Activated naive CD4-positive, alpha-beta T cell treated with anti-CD3 and anti-CD28 coated beads, Interleukin-2, amount 50 U/mL, for 24 hours (primary cell): ENCODE measurements at regions not wholly inside any gene's neighbourhood (a gene's known extent, or its start where the extent isn't known, plus 50 kb on each side); places are given as distances from the start of the nearest gene placed in this dataset.

Experiments
- H3K27ac Mint-ChIP-seq: one replicate; pipeline ENCODE4 v1.8.0; 2021; ENCODE audit warnings: mild to moderate bottlenecking, mixed read lengths
- H3K27me3 Mint-ChIP-seq: one replicate; pipeline ENCODE4 v1.8.0; 2021; ENCODE audit warnings: mixed read lengths
- H3K36me3 Mint-ChIP-seq: one replicate; pipeline ENCODE4 v1.8.0; 2021; ENCODE audit warnings: mixed read lengths
- H3K4me1 Mint-ChIP-seq: one replicate; pipeline ENCODE4 v1.8.0; 2021; ENCODE audit warnings: mixed read lengths
- H3K4me3 Mint-ChIP-seq: one replicate; pipeline ENCODE4 v1.8.0; 2021; ENCODE audit warnings: mild to moderate bottlenecking, mixed read lengths
- H3K9me3 Mint-ChIP-seq: one replicate; pipeline ENCODE4 v1.8.0; 2021; ENCODE audit warnings: mixed read lengths

GRCh38 chr10:128996092-128996491 is 470.9 kb upstream of the MGMT start:
- H3K9me3 Mint-ChIP-seq, result no peaks in the 10 kb centered on the region
- H3K4me1 Mint-ChIP-seq, result peaks cover 3% of the 10 kb centered on the region
- no peak overlapping the region for H3K27ac Mint-ChIP-seq
- no peak overlapping the region for H3K4me3 Mint-ChIP-seq
- no peaks in the 10 kb centered on the region for H3K36me3 Mint-ChIP-seq
- no peaks in the 10 kb centered on the region for H3K27me3 Mint-ChIP-seq

GRCh38 chr10:128998101-128998805 is 468.8 kb upstream of the MGMT start:
- Mint-ChIP-seq H3K4me3 (no peak overlapping the region), H3K36me3 (no peaks in the 10 kb centered on the region), H3K4me1 (peaks cover 3% of the 10 kb centered on the region), H3K9me3 (no peaks in the 10 kb centered on the region), H3K27me3 (no peaks in the 10 kb centered on the region), H3K27ac (no peak overlapping the region)

GRCh38 chr10:129004398-129004797 is 462.6 kb upstream of the MGMT start:
- no peak overlapping the region for H3K4me3 Mint-ChIP-seq
- H3K4me1 Mint-ChIP-seq, result no peaks in the 10 kb centered on the region
- no peaks in the 10 kb centered on the region for H3K36me3 Mint-ChIP-seq
- H3K9me3 Mint-ChIP-seq, result peaks cover 7% of the 10 kb centered on the region
- peaks cover 3% of the 10 kb centered on the region for H3K27me3 Mint-ChIP-seq
- H3K27ac Mint-ChIP-seq, result no peak overlapping the region

DNA sequence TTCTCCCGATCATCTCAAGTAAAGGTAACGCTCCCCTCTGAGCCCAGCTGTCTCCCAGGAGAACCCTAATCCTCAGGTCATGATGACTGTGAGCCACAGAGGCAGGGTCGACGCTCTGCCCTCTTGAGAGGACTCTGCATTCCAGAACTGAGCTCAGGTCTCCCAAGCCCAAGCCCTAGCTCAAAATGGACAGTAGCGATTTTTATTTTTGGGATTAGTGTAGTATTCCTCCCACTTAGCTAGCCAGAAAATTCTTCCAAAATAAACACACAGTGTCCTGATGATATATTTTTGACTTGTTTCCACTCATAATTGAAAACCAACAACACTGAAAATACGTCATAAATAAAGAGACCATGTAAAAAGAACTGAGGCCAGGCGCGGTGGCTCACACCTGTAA is 462.0 kb upstream of the MGMT start:
- Mint-ChIP-seq H3K9me3 (peaks cover 10% of the 10 kb centered on the region), H3K4me1 (no peaks in the 10 kb centered on the region), H3K27me3 (peaks cover 4% of the 10 kb centered on the region), H3K36me3 (no peaks in the 10 kb centered on the region), H3K4me3 (no peak overlapping the region), H3K27ac (no peak overlapping the region)

- Mint-ChIP-seq H3K27ac (no peak overlapping the region), H3K36me3 (no peaks in the 10 kb centered on the region), H3K9me3 (peaks cover 10% of the 10 kb centered on the region), H3K4me3 (no peak overlapping the region), H3K27me3 (peaks cover 4% of the 10 kb centered on the region), H3K4me1 (no peaks in the 10 kb centered on the region)
These were observed 461.2 kb upstream of the MGMT start for GRCh38 chr10:129005804-129006203.

- H3K36me3 Mint-ChIP-seq, result no peaks in the 10 kb centered on the region
- H3K4me3 Mint-ChIP-seq, result no peak overlapping the region
- no peaks in the 10 kb centered on the region for H3K4me1 Mint-ChIP-seq
- no peak overlapping the region for H3K27ac Mint-ChIP-seq
- no peaks in the 10 kb centered on the region for H3K9me3 Mint-ChIP-seq
- H3K27me3 Mint-ChIP-seq, result no peaks in the 10 kb centered on the region
These were observed 448.5 kb upstream of the MGMT start for GRCh38 chr10:129018511-129018910.

GRCh38 chr10:129020651-129021330 is 446.2 kb upstream of the MGMT start:
- H3K4me1 Mint-ChIP-seq, result no peaks in the 10 kb centered on the region
- no peaks in the 10 kb centered on the region for H3K9me3 Mint-ChIP-seq
- H3K36me3 Mint-ChIP-seq, result no peaks in the 10 kb centered on the region
- H3K27me3 Mint-ChIP-seq, result no peaks in the 10 kb centered on the region
- no peak overlapping the region for H3K4me3 Mint-ChIP-seq
- no peak overlapping the region for H3K27ac Mint-ChIP-seq

DNA sequence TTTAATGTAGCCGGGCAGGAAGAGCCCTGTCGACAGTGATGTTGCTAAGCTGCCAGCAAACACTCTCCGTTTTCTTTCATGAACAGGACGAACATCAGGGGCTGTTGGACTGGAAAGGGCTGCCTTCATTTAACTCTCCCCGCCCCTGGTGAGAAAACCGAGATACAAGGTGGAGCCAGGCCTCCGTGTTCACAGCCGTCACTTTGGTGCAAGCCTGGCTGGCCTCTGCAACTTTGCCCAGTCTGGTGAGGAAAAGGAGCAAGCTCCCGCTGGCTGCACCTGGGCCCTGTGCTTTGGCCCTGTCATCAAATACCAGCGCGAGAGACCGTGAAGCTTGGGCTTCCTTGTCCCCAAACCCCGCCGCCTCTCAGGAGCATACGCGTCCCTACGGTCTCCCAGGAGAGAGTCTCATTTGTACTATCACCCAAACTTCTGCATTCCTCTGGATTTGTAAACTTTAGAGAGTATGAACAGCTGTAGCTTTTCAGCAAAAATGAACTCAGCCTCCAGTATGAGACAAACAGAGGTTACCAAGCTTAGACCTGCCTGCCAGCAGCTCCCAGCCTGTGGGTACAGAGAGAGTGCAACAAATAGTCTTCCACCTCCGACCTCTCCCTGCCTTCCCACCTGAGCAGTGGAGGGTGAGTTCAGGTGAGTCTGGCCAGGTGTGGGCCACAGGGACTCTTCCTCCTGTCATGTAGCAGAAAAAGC is 445.3 kb upstream of the MGMT start:
- Mint-ChIP-seq H3K27ac (no peak overlapping the region), H3K36me3 (no peaks in the 10 kb centered on the region), H3K4me1 (no peaks in the 10 kb centered on the region), H3K4me3 (no peak overlapping the region), H3K27me3 (no peaks in the 10 kb centered on the region), H3K9me3 (no peaks in the 10 kb centered on the region)

DNA sequence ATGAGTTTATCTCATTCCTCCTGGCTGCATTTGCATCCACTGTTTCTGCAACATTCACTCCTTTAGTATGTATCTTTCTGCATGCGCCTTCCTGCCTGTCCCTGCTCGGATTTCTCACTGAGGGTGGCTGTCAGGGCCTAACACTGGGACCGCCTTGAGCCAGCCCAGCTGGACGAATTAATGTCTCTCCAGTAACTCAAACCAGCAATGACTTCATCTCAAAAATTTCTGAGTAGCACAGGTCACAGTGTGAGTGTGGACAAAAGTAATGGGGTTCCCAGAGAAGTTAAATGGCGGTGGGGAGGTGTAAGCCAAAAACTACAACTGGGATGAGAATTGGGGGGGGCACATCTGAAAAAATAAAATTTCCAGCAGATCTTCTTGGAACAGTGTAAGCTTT is 444.0 kb upstream of the MGMT start:
- Mint-ChIP-seq H3K4me3 (no peak overlapping the region), H3K36me3 (no peaks in the 10 kb centered on the region), H3K27ac (no peak overlapping the region), H3K27me3 (no peaks in the 10 kb centered on the region), H3K9me3 (no peaks in the 10 kb centered on the region), H3K4me1 (no peaks in the 10 kb centered on the region)

GRCh38 chr10:129024046-129024445 is 443.0 kb upstream of the MGMT start:
- H3K36me3 Mint-ChIP-seq, result no peaks in the 10 kb centered on the region
- H3K4me3 Mint-ChIP-seq, result no peak overlapping the region
- H3K9me3 Mint-ChIP-seq, result no peaks in the 10 kb centered on the region
- H3K27ac Mint-ChIP-seq, result no peak overlapping the region
- no peaks in the 10 kb centered on the region for H3K4me1 Mint-ChIP-seq
- H3K27me3 Mint-ChIP-seq, result no peaks in the 10 kb centered on the region

GRCh38 chr10:129025787-129026186 is 441.3 kb upstream of the MGMT start:
- no peak overlapping the region for H3K27ac Mint-ChIP-seq
- no peaks in the 10 kb centered on the region for H3K36me3 Mint-ChIP-seq
- no peaks in the 10 kb centered on the region for H3K27me3 Mint-ChIP-seq
- H3K4me1 Mint-ChIP-seq, result no peaks in the 10 kb centered on the region
- H3K4me3 Mint-ChIP-seq, result no peak overlapping the region
- H3K9me3 Mint-ChIP-seq, result no peaks in the 10 kb centered on the region

GRCh38 chr10:129027906-129028305 is 439.1 kb upstream of the MGMT start:
- no peaks in the 10 kb centered on the region for H3K36me3 Mint-ChIP-seq
- peaks cover 6% of the 10 kb centered on the region for H3K4me1 Mint-ChIP-seq
- H3K27ac Mint-ChIP-seq, result no peak overlapping the region
- H3K4me3 Mint-ChIP-seq, result no peak overlapping the region
- H3K27me3 Mint-ChIP-seq, result peaks cover 3% of the 10 kb centered on the region
- no peaks in the 10 kb centered on the region for H3K9me3 Mint-ChIP-seq

DNA sequence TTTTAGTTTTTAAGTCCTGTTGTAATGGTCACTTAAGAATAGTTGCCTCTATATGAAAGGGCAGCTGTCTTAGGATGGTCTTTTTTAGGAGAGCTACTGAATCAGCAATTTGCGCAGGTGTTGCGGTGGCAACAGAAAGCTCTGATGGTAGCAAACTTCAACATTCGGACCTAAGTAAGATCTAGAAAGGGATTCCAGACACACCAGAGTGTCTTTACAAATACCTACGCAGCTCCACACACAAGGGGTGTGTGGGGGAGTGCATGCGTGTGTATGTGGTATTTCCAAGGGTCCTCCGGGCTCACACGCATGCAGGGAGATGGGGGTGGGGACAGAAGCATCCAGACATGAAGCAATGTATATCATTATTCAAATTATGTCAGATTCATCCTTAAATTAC is 438.6 kb upstream of the MGMT start:
- Mint-ChIP-seq H3K9me3 (no peaks in the 10 kb centered on the region), H3K36me3 (no peaks in the 10 kb centered on the region), H3K4me3 (no peak overlapping the region)

GRCh38 chr10:129029051-129029450 is 438.0 kb upstream of the MGMT start:
- Mint-ChIP-seq H3K4me3 (no peak overlapping the region), H3K27me3 (peaks cover 8% of the 10 kb centered on the region)

More for the DNA sequence above, 438.6 kb upstream of the MGMT start:
- Mint-ChIP-seq H3K27me3 (peaks cover 4% of the 10 kb centered on the region), H3K4me1 (peaks cover 6% of the 10 kb centered on the region), H3K27ac (no peak overlapping the region)

GRCh38 chr10:129029851-129030602 is 437.0 kb upstream of the MGMT start:
- Mint-ChIP-seq H3K4me3 (no peak overlapping the region), H3K27ac (no peak overlapping the region)

More at GRCh38 chr10:129029051-129029450, 438.0 kb upstream of the MGMT start:
- Mint-ChIP-seq H3K36me3 (no peaks in the 10 kb centered on the region), H3K9me3 (no peaks in the 10 kb centered on the region), H3K27ac (no peak overlapping the region), H3K4me1 (peaks cover 11% of the 10 kb centered on the region)

GRCh38 chr10:129030603-129030895 is 436.5 kb upstream of the MGMT start:
- Mint-ChIP-seq H3K36me3 (no peaks in the 10 kb centered on the region), H3K27me3 (peaks cover 9% of the 10 kb centered on the region), H3K4me1 (peaks cover 15% of the 10 kb centered on the region), H3K4me3 (no peak overlapping the region), H3K27ac (no peak overlapping the region), H3K9me3 (no peaks in the 10 kb centered on the region)

More at GRCh38 chr10:129029851-129030602, 437.0 kb upstream of the MGMT start:
- Mint-ChIP-seq H3K36me3 (no peaks in the 10 kb centered on the region), H3K4me1 (peaks cover 11% of the 10 kb centered on the region), H3K9me3 (no peaks in the 10 kb centered on the region), H3K27me3 (peaks cover 8% of the 10 kb centered on the region)
